Effector CD8-positive, alpha-beta T cell (primary cell): ENCODE measurements at regions not wholly inside any gene's neighbourhood (a gene's known extent, or its start where the extent isn't known, plus 50 kb on each side); places are given as distances from the start of the nearest gene placed in this dataset.

Source experiments
- DNase-seq: peaks from one replicate; lab custom pipeline; 2025; lab: John Stamatoyannopoulos, UW

DNA sequence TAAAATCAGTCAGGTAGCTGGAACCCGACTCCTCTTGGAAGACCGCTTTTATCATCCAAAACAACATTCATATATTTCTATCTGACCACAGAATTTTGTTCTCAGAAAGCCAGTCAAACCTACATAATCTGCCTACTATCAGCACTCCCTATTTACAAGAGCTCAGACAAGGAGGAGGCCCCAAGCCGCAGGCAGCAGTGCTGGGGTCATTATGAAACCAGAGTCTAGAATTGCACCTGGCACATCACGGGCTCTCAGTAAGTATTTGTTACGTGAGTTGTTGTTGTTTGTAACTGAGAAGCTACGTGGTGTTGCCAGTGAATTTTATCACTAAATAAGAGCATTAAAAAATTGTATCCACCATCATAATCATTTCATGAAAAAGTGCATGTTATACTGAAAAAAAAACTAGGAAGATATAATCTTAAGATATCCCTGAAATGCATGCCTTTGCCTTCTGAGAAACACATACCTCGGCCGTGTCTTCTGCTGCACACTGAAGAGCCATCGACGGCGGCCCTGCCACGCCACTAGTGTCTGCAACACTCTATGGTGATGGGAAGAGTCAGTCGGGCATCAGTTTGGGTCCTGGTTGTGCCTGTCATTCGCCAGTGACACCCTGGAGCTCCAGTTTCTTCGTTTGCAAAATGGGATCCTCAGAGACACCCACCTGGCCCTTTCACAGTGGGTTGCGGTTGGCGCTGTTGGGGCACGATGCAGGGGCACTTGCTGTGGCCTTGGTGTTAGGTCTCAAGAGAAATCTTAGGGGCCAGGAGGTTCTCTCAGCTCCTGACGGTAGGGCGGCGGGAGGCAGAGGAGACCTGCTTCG, 505.9 kb downstream of the EIPR1 start:
- no peak for DNase-seq

DNA sequence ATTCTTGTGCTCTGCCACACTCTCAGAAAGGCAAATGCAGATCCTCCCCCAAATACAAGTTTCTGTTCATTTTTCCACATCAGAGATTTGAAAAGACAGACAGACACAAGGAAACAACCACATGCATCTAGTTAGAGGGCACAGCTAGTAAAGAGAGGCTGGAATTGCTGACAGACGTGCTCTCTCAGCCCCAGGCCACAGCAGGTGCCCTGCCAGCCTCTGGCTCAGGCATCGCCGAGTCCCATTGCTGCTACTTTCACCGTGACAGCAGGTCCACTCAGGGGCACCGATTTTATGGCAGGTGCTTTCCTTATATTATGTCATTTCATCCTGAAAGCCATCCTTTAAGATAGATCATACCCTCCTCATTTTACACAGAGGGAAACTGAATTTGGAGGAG, 507.5 kb downstream of the EIPR1 start:
- no peak for DNase-seq

DNA sequence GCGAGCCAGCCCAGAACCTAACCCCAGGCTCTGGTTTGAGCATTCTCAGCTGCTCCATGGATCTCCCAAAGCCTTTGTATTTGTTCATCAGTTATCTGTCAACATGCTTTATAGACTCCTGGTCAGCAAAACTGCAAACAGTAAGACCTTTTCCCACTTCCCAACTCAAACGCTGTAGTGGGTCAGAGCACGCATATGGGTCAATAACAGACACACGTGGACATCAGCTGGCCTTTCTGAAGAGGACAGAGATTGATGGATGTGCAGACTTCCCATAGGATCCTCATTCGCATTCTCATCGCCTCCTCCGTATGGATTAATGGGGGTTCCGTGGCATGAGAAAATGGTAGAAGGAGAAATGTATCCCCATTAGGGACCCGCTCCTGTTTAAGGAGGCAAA, 508.1 kb downstream of the EIPR1 start:
- no peak for DNase-seq

DNA sequence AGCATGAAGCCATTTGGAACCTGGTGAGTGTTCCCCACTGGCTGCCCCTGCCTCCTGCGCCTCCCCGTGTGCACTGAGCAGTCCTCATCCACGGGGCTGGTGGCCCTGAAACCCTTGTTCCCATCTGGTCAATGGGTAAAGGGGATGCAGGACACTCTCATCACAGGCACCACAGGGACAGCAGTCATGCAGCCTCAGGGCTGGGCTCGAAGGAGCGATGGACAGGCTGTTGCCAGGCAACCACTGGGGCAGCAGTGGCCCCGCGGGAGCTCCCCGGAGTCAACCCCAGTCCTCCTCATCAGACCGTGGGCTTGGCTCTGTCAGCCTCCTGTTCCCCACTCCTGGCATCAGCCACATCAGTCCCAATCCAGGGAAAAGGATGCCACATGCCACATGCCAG, 509.5 kb downstream of the EIPR1 start:
- DNase-seq = no peak

DNA sequence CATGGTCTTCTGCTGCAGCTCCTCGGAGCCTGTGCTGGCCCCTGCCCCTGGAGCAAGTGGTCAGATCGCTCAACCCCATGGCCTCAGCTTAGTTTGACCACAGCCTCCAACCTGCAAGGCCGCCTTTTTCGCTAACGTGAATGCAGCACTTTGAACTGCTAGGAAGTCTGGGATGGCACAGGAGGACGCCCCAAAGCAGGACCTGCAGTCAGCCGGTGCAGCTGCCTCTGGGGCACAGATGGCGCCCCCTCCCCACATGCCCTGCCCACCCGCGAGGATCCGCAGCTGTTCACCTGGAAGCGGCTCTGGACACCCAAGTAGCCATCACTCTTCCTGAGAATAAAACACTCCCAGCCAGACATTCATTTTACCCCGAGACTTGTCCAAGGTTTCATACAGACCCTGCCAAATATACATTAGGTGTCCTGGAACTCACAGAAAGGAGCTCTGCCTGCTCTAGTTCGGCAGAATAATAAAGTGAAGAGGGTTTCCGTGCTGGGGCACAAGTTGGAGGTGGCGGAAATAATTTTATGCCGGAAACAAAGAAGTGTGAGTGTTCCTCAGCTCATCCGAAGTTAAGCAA, 510.1 kb downstream of the EIPR1 start:
- no peak for DNase-seq

DNA sequence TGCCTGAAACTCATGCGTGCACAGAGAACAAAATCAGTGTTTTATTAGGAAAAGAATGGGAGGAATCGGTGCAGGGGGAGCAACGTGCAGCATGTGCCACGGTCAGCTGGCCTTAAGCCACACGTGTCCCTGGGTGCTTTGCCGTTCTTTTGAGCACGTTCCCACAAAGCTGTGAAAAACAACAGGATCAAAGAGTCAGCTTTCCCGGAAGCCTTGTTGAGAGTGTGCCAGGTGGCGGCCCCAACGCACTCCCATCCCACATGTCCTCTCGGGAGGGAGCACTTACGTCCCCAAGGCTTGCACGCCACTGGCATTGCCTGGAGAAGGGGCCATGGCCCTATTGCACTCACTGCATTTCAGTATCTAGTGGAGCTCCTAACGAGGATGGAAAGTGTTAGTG, 511.2 kb downstream of the EIPR1 start:
- no peak for DNase-seq

DNA sequence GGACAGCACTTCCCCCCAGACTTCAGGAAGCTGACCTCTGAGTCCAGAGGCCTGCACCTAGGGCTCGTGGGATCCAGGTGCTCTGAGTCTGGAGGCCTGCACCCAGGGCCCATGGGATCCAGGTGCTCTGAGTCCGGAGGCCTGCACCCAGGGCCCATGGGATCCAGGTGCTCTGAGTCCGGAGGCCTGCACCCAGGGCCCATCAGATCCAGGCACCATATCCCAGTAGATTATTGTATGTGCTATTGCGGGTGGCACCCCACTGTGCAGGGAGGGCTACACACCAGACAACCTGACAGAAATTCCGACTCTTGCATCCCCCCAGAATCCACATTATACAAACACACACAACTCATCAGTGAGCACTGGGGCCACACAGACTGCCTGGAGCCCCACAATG, 515.2 kb downstream of the EIPR1 start:
- no peak for DNase-seq

DNA sequence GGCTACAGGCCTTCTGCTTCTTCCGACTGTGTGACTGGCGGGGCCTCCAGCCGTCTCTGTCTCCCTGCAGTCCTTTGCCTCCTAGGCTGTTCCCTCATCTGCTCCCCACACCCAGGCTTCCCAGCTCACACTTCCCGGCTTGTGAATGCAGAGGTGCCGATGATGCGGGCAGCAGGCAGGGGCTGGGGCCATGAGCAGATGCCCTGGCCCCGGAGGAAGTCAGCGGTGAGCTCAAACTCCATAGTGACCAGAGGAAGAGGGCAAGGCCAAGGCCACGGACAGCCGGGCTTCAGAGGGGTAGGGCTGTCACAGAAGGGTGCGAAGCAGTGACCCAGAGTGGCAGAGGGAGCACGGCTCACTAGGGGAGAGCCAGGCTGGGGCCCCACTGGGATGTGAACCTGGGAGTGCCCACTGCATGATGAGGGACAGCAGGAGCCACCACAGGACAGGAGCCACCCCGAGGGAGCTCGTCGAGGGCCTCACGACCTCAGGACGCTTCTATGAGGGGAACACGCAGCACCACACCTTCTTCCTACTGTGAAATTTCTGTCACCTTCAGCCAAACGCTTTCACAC, 515.9 kb downstream of the EIPR1 start:
- DNase-seq = no peak

DNA sequence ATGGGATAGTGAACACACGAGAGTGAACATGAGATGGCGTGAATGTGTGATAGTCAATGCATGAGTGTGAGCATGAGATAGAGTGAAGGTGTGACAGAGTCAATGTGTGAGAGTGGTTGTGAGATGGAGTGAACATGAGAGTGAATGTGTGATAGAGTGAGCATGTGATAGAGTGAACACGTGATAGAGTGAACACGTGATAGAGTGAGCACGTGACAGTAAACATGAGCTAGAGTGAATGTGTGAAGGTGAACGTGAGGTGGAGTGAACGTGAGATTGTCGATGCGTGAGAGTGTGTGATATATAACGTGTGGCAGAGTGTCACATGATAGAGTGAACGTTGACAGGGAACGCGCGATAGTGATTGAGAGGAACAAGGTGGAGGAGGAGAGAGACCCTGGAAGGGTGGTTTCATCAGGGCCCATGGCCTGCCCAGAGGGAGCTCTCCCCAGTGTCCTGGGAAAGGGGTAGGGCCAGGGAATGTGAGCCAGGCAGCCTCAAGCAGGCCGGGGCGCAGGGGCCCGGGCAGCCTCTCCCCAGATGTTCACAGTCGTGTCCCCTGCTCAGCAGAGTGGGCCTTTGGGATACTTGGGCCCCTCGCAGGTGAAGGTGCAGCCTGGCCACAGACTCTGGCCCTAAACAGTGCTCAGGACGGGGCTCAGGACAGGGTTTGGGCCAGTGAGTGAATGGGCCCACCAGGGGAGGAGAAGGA, 516.9 kb downstream of the EIPR1 start:
- DNase-seq = no peak

DNA sequence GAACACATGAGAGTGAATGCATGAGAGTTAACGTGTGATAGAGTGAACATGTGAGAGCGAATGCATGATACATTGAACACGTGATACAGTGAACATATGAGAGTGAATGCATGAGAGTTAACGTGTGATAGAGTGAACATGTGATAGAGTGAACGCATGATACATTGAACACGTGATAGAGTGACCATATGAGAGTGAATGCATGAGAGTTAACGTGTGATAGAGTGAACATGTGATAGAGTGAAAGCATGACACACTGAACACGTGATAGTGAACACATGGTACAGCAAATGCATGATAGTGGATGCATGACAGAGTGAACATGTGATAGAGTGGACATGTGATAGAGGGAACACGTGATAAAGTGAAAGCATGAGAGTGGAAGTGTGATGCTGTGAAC, 517.9 kb downstream of the EIPR1 start:
- DNase-seq = no peak

DNA sequence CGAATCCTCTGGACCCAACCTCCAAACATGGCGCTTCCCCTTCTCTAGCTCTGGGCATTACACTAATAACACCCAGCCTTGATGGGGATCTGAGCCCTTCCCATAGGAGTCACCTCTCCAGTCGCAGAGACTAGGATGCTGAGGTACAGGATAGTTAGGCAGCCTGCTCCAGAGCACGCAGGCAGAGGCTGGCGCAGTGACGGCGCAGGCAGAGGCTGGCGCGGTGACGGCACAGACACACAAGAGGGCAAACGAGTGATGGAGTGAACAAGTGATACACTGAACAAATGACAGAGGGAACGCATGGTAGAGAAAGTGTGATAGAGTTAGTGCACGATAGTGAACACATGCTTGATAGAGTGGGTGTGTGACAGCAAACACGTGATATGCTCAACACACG, 518.5 kb downstream of the EIPR1 start:
- no peak for DNase-seq

DNA sequence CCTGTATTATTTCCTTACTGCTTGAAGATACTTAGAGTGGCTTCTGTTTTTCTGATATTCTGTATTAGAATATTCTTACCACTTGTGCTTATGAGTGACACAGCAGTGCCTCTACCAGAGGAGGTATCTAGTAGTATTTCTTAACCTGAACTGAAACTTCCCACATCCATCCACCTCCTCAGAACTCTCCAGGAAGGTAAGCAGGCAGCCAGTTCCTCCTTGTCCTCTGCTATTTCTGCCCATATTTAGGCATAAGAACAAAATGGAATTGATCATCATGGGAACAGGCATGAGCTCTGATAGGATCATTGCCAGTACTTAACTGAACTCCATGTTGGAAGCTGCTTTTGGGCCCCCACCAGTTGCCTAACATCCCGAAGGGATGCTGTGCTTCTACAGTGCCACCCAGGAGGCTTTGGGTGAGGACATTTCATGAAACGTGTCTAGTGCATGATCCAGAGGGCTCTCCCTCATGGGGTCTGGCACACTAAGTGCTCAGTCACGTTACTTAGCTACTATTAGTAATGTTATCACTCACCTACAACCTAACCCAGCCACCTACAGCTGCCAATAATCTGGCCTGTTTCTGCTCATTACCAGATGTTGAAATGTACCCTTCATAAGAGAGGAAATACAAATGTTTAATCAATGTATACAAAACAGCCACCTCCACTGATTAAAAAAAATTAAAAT, 520.7 kb downstream of the EIPR1 start:
- DNase-seq = no peak

DNA sequence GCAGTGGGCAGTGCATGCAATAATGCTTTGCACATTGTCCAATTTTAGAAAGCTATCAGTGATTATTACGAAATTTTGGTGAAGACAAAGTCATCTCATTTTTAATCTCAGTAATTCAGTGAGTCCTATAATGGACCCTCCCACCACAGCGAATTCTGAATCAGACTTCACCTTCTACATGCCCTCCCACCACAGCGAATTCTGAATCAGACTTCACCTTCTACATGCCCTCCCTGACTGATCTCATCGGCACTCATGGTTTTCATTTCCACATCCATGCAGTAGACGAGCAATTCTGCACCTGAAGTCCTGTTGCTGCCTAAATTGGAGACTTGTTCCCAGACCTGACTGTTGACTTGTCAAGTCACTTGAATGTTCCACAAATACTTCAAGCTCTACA, 522.3 kb downstream of the EIPR1 start:
- no peak for DNase-seq

DNA sequence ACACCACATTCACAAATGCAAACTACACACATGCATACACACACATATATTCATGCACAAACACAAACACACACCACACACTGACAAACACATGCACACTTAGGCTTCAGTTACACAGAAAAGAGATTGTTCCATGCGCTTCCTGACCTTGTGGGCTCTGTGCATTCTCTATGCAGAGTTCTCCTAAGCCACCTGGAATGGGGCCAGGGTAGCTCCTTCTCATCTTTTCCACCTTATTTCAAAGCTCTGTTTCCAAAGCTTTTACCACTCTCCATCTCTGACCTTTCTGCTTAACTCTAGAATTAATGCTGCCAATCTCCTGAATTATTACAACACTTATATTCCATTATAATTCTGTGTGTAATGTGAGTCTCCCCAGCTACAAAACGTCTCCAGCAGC, 522.3 kb upstream of the MYT1L start:
- no peak for DNase-seq

DNA sequence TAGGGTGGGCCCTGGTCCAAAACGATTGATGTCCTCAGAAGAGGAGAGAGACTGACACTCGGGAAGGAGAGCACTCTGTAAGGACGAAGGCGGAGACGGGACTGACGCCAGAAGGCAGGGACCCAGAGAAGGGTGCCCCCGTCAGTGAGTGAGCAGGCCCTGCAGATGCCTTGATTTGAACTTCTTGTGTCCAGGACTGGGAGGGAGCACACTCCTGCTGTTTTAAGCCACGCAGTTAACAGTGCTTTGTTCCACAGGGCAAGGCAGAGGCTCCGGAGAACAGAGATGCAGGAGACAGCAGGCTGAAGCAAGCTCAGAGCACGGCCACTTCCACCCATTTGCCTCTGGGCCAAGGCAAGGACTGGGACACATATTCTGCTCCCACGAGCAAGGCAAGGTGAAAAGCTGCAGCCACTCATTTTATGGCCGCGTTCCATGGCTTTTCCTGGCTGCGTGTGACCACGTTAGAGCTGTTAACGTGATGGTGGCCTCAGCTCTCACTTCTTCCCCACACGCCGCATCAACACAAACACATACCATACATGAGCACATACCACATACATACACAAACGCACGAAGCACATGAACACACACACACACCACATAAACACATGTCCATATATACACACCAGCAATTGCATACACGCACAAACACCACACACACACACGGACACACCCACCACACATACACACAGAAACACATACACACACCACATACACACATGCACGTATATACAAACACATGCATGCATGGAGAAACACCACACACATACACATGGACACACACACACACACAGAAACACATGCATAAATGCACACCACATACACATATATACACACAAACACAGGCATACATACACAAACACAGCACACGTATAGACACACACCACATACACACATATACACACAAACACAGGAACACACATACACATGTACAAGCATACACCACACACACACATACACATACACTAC, 521.0 kb upstream of the MYT1L start:
- DNase-seq = no peak

DNA sequence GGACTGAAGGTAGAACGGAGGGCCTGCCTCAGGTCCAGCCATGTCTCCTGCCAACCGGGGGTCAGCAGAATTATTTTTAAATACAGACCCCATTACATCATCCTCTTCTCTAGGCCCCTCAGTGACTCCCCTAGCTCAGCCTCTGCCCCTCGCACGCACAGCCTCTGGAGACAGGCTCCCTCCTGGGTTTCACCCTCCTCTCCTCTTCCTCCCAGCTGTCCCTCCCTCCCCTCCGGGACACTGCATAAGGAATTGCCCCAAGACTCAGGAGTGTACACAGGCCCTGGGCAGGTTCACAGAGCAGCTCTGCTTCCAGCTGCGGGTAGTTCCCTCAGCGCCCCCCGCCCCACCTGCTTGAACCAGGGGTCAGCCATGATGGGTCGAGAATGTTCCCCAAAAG, 520.2 kb upstream of the MYT1L start:
- DNase-seq = no peak

DNA sequence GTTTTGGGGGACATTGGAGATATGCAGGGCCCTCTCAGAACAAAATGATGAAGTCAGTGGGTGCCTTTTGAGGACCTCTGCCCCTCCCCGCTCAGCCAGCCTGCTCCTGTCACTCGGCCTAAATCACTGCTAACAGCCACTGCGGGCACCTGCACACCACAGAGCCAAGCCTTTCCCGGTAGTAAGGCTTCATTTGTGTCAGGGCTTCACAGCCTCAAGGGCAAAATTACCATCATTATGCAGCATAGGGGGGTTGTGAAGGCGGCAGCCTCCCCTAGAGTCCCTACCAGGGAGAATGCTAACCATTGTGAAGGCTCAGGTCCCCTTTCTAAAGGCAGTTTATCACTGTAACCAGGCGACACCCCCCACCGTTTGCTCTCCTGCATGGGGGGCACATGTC, 519.8 kb upstream of the MYT1L start:
- DNase-seq = no peak

DNA sequence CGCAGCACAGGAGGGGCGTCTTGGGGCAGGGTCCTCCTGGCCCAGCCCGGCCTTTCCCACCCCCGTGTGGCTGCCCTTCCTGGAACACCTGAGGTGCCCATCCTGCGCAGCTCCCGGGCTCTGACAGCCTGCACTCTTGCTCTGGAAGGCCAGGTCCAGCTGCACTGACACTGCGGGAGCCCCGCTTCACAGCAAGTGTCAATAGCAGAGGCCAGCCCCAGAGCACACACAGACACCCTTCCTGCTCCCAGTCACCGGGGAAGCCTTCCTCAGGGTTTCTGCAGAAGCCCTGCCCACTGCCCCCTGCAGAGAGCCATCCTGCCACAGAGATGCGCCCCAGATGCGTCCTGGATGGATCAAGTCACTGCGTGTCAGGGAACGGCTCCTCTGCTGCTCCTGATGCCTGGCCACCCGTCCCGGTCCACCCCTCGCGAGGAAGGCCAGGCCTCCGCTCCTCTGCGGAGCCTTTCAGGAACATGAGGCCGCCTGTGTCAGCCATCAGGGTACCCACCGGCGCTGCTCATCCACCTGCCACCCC, 519.2 kb upstream of the MYT1L start:
- no peak for DNase-seq

DNA sequence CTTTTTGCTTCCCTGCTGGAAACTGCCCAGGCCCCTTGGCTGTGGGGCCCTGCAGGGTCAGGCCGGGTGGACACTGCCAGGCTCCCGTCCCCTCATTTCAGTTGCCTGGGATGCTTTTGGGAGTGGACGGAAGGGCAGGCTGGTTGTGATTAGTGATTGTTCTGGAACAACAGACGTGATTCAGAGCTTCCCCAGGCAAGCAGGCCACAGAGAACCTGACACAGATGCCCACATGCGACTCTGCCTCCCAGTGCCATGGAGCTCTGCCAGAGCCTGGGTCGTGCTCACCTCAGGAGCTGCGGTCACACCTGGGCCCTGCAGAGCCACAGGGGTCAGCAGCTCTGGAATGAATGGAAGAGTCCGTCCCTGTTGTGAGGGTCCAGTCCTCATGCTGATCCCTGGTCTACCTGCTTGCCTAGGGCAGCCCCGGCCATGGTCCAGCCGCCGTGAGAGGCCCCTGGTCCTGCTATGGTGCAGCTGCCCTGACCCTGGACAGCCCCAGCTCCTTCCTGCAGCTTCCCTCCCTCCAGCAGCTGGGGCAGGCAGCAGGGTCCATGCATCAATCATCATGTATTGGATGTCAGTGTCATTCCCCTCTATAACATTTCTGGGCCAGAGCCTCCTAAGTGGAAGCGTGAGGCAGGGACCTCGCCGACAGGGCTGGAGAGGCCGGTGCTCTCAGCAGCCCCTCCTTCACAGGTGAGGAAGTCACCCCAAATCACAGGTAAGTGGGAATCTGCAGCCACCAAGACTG, 518.6 kb upstream of the MYT1L start:
- DNase-seq = no peak
